Inflammatory macrophage treated with lipopolysaccharide for 1 hour (primary cell): ENCODE measurements at regions not wholly inside any gene's neighbourhood (a gene's known extent, or its start where the extent isn't known, plus 50 kb on each side); places are given as distances from the start of the nearest gene placed in this dataset.
"Not testable (repeated sequence)": the region's sequence is repeated elsewhere in the genome, so short reads cannot be mapped to it uniquely, and the experiment has no call there.

Experiments used
- DNase-seq, 2 donors: peaks; one replicate each; pipeline ENCODE4 v3.0.0-alpha.2; 2020 to 2022

DNA sequence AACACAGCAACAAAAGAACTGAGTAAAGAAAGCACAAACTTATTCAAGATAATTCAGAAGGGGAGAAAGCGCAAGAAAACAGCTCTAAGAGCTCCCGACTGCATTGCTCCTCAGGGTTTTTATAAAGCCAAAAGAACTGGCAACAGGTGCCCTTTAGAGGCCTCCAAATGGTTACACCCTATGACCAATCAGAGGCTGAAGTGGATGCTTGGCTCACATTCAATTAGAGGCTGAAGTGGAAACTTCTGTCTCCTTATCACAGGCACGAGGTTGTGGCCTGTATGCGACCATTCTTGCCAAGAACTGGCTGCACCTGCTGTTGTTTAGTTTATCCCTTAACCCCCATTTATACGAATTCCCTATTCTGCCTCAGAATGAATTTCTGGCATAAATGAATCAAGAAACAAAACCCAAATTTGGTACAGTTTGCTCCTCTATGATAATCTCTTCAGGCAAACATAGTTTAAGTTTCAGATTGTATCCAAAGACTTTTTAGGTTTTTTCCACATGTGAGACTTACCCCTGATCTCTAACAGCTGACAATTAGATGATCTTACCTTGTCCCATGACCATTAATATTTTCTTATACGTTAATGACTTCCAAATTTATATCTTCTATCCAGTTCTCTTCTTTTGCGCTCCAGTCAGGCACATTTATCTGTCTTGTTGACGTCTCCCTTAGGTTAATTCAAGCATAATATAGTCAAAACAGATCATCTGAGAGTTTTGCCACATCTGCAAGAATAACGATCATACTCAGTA, 504.8 kb downstream of the NXPH1 start:
- DNase-seq, result no peak

DNA sequence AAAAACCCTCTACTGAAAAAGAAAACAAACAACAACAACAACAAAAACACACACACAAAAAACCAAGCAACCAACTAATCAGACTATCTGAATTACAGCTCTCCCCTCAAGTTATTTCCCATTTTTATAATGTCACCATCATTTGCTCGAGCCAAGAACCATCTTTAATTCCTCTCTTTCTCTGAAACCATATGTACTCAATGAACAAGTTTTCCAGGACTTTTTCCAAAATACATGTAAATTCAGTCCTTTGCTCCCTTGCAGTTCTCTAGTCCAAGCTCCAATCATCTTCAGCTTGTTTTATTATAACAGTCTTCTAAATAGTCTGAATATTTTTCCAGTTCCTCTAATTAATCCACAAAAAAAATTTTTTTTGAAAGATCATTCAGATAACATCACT, 506.0 kb downstream of the NXPH1 start:
- DNase-seq, result no peak

- DNase-seq, result no peak
Measured at GRCh38 chr7:8963722-8964121, 530.3 kb downstream of the NXPH1 start.

GRCh38 chr7:8965177-8965576, 531.8 kb downstream of the NXPH1 start:
- DNase-seq, result no peak

DNA sequence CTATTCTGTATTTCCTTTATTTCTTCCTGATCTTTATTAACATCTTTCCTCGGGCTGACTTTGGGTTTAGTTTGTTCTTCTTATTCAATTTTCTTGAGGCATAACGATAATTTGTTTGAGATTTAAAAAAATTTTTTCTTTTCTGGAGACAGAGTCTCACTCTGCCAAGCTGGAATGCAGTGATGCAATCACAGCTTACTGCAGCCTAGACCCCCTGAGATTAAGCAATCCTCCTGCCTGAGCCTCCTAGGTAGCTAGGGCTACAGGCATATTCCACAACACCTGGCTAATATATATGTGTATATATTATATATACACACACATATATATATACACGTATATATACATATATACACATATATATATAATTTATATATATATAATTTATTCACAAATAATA, 540.2 kb downstream of the NXPH1 start:
- no peak for DNase-seq

- DNase-seq, result no peak
Measured at GRCh38 chr7:8975681-8976080, 542.3 kb downstream of the NXPH1 start.

- no peak for DNase-seq
Measured at GRCh38 chr7:8982338-8982992, 549.1 kb downstream of the NXPH1 start.

DNA sequence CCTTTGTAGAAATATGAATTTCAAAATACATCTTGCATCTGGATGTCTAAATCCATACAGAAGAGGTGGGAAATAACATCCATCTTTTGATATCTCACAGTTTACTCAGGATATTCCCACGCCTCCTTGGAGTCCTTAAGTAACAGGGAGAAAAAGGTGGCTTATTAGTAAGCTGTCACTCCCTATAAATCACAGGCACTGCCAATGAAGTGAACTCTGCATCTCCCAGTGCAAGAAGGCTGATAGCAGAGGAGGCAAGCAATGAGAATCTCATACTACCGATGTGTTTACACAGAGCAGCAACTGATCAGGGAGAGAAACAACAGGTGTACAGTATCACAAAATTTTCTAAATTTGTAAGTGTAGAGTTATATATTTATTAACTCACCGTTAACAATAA, 551.8 kb downstream of the NXPH1 start:
- DNase-seq, result no peak

GRCh38 chr7:8988267-8988666, 554.9 kb downstream of the NXPH1 start:
- no peak for DNase-seq

DNA sequence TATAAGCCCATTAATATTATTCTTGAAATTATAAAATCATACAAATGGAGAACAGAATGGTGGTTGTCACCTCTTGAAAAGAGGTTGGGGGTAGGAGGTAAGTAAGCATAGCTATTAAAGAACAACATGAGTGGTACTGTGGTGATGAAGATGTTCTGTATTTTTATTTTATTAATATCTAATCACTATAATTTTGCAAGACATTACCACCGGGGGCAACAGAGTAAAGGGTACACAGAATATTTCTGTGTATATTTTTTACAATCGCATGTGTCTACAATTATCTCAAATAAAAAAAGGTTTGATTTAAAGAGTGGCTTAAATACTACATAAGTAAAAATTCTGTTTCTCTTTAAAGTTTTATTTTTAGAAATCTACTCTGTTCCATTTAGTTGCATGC, 557.8 kb downstream of the NXPH1 start:
- DNase-seq, result no peak

GRCh38 chr7:8998762-8999161, 565.4 kb downstream of the NXPH1 start:
- no peak for DNase-seq

DNA sequence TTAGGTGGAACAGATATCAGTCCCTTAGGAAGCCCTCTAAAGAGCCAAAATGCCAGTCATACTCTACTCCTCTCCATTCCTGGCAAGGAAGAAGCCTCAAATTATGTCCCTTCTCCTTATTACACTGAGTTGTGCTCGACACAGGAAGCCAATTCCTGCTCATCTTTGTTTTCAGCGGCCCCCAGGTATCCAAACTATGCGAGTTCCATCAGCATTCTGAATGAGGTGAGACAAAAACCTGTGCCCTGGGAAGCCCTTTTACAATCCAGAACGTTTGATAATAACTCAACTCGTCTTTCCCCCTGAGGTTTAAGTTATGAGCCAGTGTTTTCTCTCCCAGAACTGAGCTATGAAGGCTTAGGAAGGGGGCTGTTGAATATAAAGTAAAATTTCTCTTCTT, 580.5 kb downstream of the NXPH1 start:
- no peak for DNase-seq

DNA sequence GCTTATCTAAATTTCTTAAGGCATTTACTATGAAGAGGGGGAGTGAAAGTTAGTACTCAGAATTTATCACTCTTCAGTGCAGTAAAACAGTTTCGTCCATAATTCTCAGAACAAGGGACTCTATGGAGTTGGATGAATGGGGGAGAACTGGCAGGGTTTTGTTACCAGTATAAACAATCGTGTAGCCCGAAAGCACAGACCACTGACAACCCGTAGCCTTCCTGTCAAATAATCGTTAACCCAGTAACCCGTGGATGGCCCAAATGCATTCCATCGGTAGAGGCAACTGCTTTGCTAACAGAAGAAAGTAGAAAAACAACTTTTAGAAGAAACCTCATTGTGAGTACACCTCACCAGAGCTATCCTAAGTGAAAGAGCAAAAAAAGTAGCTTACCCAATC, 583.9 kb downstream of the NXPH1 start:
- DNase-seq, result no peak

DNA sequence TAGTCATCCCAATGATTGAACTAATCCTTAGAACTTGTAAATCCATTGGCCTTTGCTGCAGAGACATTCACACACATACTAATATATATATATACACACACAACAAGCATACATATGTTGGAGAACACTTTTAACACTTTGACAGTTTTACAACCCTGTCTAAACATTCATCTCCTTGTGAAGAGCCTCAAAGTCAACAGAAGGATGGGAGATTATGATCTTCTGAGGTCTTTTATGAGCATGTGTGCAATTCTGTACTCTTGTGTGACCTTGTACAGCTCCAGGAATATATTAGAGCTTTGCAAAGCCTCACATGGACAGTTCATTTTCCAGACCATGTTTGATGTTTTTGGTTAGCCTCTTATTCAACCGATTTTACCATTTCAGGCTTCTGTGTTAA, 589.0 kb downstream of the NXPH1 start:
- DNase-seq, result no peak

DNA sequence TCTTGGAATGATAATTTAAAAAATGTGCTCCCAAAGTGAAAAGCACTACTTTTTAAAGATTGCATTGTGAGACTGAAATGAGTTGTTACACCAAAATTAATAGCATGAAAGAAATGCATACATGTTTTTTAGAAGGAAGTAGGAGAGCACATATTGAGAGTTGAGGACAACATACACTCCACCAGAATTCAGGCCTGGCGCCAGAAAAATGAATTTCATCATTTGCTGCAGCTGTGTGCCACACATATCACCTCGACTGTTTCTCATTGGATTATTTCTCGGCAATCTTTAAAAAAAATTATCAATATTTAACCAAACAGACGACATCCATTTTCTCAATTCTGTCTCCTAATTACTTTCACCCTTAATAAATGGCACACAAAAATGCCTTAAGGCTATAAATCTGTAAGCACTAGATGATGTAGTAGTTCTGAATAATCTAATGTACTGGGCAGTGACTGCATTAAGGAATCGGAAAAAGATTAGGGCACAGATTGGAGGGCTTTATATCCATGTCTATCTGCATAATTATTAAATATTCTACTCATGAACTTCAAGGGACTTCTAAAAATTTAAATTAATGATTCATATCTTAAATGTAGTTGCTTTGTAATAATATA, 590.4 kb downstream of the NXPH1 start:
- no peak for DNase-seq

- DNase-seq, result no peak
Measured at GRCh38 chr7:9026121-9026520, 592.7 kb downstream of the NXPH1 start.

DNA sequence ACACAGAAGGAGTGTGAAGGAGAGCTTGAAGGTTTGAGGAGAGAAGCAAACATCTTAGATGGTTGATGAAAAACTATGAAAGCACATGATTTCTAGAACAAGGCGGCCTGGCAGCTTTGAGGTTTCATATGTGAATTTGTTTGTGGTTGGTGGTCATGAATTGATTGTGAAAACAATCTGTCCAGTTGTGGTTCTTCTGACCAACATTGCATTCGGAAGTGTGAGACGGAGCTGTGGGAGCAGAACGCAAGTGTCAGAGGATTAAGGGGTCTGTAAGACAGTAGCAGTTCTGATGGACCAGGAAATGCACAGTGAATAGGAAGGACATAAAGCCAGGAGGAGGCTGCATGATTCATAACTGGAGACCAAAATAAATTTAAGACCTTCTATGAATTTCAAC, 594.6 kb downstream of the NXPH1 start:
- DNase-seq, result no peak

DNA sequence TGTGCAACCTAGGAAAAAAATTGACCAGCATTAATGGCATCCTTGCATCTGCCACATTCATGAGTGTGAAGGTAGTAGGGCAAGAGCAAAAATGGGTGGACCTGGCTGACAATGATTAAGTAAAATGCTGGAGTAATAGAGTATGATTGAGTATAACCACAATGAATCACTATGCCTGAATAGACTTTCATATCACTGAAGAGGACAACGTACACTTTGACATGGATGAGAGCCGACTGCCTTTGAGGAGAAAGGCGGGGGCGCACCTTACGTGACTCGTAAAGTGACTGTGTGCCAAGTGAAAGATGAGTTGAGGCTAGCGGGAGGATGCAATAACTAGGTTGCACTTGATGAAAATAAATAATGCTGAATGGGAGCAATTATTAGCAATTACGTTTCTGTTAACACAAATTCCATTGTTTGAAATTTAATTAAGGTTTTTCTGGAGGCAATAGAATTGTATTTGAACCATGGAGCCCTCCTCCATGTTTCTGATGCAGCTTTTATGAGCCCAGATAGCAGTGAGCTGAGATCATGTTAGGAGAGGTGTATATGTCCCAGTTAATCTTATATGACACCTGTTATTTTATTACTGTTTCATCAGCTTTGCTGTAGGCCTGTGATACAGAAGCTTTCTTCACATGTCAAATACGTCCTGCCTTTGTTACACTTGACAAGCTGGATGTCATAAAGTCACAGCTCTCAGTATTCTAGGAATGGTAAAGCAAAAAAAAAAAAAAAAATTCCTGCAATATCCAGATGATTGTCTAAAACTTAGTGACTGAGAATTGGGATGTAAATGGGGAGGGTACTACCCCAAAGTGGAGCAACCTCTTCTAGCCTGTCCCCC, 596.5 kb downstream of the NXPH1 start:
- no peak for DNase-seq

GRCh38 chr7:9030976-9031375, 597.6 kb downstream of the NXPH1 start:
- DNase-seq, result no peak

DNA sequence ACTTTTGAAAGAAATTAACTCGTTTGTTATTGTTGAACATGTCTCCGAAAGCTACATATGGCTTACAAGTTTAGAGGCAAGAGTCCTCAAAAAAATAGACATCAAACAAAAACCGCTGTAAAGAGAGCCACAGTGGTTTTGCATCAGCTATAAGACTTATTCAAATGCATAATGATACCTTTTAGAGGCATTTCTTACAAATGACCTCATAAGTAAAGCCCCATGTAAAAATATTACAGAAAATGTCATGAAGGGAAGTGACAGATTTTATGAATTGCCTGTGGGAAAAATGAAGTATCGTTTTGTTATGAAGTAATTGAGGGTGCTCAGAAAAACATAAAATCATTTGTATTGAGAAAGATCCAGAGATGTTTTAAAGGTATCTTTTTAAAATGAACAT, 598.0 kb downstream of the NXPH1 start:
- no peak for DNase-seq

- no peak for DNase-seq
Measured at GRCh38 chr7:9036080-9036479, 602.7 kb downstream of the NXPH1 start.

DNA sequence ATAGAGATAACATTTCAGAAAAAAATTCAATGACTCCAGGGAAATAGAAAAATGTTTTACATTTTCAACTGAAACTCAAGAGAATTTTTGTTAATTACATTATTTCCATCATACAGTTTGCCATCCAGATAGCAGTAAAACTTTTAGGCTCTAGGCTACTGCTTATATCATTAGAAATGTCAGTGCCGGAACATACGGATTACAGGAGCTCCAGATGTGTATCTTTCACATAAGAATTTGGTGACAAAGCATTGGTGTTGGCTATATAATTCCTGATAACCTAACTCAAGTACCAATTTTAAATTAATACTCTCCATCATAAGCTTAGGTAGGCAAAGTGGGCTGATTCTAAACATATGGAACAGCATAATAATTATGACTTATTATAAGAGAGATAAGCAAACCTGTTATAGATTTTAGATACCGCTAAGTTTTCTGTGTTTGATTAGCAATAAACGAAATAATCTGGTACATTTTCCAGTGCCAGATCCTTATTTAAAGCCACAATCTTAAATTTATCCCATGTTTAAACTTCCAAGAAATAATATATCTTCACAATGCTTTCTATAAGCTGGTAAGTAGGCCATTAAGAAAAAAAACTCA, 637.9 kb downstream of the NXPH1 start:
- no peak for DNase-seq

- DNase-seq, result not testable (repeated sequence)
Measured at GRCh38 chr7:9075774-9076173, 642.4 kb downstream of the NXPH1 start.
